A673 (cell line): ENCODE measurements at regions not wholly inside any gene's neighbourhood (a gene's known extent, or its start where the extent isn't known, plus 50 kb on each side); places are given as distances from the start of the nearest gene placed in this dataset.
"Not testable (repeated sequence)": the region's sequence is repeated elsewhere in the genome, so short reads cannot be mapped to it uniquely, and the experiment has no call there.

Experiments used
- BruUV-seq: library from RNA; stranded (reverse); fragments of 400-500 nt; replicated peaks from 2 replicates; lab custom pipeline; 2021; lab: Mats Ljungman, UMichigan
- CTCF ChIA-PET: fragments of 300-600 bp; sonication (Branson Sonifier 250); formaldehyde crosslinking; loops from one replicate; lab custom pipeline; 2022; ENCODE audit warnings: antibody characterized with exemption; lab: Charles Lee
- POLR2A ChIA-PET: fragments of 300-600 bp; sonication (Branson Sonifier 250); formaldehyde crosslinking; loops from one replicate; lab custom pipeline; 2022; ENCODE audit warnings: antibody characterized with exemption; ENCODE audit not compliant: low non-redundant PET; lab: Charles Lee
- DNase-seq: peaks from one replicate; pipeline ENCODE4 v3.0.0-alpha.2; 2015; ENCODE audit warnings: low spot score
- H3K27ac ChIP-seq: fragments of 200-600 bp; sonication (generic); 2 replicates; pipeline ENCODE4 v1.5.1; 2016; ENCODE audit warnings: mixed run types, low read depth, mild to moderate bottlenecking, mixed read lengths, antibody characterized with exemption, low read length; ENCODE audit not compliant: poor library complexity, severe bottlenecking
- H3K27me3 ChIP-seq: fragments of 200-600 bp; sonication (generic); replicated peaks from 2 replicates; pipeline ENCODE4 v1.6.1; 2017; ENCODE audit warnings: mixed run types, low read depth, mild to moderate bottlenecking, mixed read lengths, antibody characterized with exemption, low read length; ENCODE audit not compliant: insufficient read depth, poor library complexity
- H3K36me3 ChIP-seq: fragments of 200-600 bp; sonication (generic); 2 replicates; pipeline ENCODE4 v1.6.1; 2016; ENCODE audit warnings: mixed run types, mild to moderate bottlenecking, mixed read lengths, antibody characterized with exemption, low read length; ENCODE audit not compliant: insufficient read depth, poor library complexity, severe bottlenecking
- H3K4me1 ChIP-seq: fragments of 200-600 bp; sonication (generic); 2 replicates; pipeline ENCODE4 v1.6.1; 2017; ENCODE audit warnings: mixed run types, mild to moderate bottlenecking, mixed read lengths, antibody characterized with exemption, low read length; ENCODE audit not compliant: insufficient read depth, poor library complexity, severe bottlenecking
- H3K4me3 ChIP-seq: fragments of 200-600 bp; sonication (generic); 2 replicates; pipeline ENCODE4 v1.5.1; 2016; ENCODE audit warnings: low read depth, mixed run types, mild to moderate bottlenecking, mixed read lengths, low read length; ENCODE audit not compliant: poor library complexity, severe bottlenecking
- H3K9me3 ChIP-seq: fragments of 200-600 bp; sonication (generic); 2 replicates; pipeline ENCODE4 v1.6.1; 2016; ENCODE audit warnings: mixed run types, low read depth, mild to moderate bottlenecking, mixed read lengths, antibody characterized with exemption, low read length; ENCODE audit not compliant: poor library complexity, severe bottlenecking
- EZH2 ChIP-seq: fragments of 200-600 bp; sonication (generic); IDR thresholded peaks from 2 replicates; pipeline ENCODE4 v1.6.1; 2017; ENCODE audit warnings: borderline replicate concordance, low read depth, mild to moderate bottlenecking, mixed read lengths, antibody characterized with exemption, low read length; ENCODE audit not compliant: poor library complexity, severe bottlenecking
- intact Hi-C: fragments of 100-400 bp; cut with micrococcal nuclease; formaldehyde crosslinking; loops from one replicate; pipeline ENCODE4 v1.10.0; 2022; ENCODE audit not compliant: unreplicated experiment
- TF ChIP-seq, protein P1 (sequence below): fragments of 300-800, 200-600 bp; sonication (generic); conservative IDR thresholded peaks from 2 replicates; pipeline ENCODE4 v1.5.1; 2017; ENCODE audit warnings: low read depth, mild to moderate bottlenecking, antibody characterized with exemption, low read length, moderate library complexity, mixed read lengths

- DNase-seq, result no peak
- Histone ChIP-seq H3K4me3 (no peak overlapping the region), H3K27ac (no peak overlapping the region), H3K36me3 (no peaks in the 10 kb centered on the region), H3K27me3 (no peaks in the 10 kb centered on the region), H3K9me3 (no peaks in the 10 kb centered on the region), H3K4me1 (no peaks in the 10 kb centered on the region)
- POLR2A ChIA-PET, result no interaction called here
- no TSS peak for BruUV-seq
- TF ChIP-seq EZH2, result no peak
- TF ChIP-seq, protein P1, sequence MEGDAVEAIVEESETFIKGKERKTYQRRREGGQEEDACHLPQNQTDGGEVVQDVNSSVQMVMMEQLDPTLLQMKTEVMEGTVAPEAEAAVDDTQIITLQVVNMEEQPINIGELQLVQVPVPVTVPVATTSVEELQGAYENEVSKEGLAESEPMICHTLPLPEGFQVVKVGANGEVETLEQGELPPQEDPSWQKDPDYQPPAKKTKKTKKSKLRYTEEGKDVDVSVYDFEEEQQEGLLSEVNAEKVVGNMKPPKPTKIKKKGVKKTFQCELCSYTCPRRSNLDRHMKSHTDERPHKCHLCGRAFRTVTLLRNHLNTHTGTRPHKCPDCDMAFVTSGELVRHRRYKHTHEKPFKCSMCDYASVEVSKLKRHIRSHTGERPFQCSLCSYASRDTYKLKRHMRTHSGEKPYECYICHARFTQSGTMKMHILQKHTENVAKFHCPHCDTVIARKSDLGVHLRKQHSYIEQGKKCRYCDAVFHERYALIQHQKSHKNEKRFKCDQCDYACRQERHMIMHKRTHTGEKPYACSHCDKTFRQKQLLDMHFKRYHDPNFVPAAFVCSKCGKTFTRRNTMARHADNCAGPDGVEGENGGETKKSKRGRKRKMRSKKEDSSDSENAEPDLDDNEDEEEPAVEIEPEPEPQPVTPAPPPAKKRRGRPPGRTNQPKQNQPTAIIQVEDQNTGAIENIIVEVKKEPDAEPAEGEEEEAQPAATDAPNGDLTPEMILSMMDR, result no peak
- CTCF ChIA-PET, result no interaction called here
- intact Hi-C loops, result no loop called here
Observed at GRCh38 chr2:207372483-207372882, 157.3 kb upstream of the CREB1 start.

- no peak overlapping the region for H3K27ac ChIP-seq
- DNase-seq, result no peak
- BruUV-seq, result no TSS peak
- POLR2A ChIA-PET, result no interaction called here
- CTCF ChIA-PET, result no interaction called here
- no peak overlapping the region for H3K4me3 ChIP-seq
- no peaks in the 10 kb centered on the region for H3K9me3 ChIP-seq
- H3K4me1 ChIP-seq, result no peaks in the 10 kb centered on the region
- intact Hi-C loops, result no loop called here
- H3K36me3 ChIP-seq, result no peaks in the 10 kb centered on the region
- TF ChIP-seq, protein P1, result no peak
- TF ChIP-seq EZH2, result no peak
- no peaks in the 10 kb centered on the region for H3K27me3 ChIP-seq
Observed at GRCh38 chr2:207375207-207375875, 154.4 kb upstream of the CREB1 start.

- POLR2A ChIA-PET, CTCF ChIA-PET, BruUV-seq: not testable (repeated sequence)
Observed at GRCh38 chr2:207378620-207379019, 151.1 kb upstream of the CREB1 start.

GRCh38 chr2:207385076-207385475 lies 144.7 kb upstream of the CREB1 start:
- Histone ChIP-seq H3K36me3 (no peaks in the 10 kb centered on the region), H3K9me3 (peaks cover 7% of the 10 kb centered on the region), H3K27me3 (no peaks in the 10 kb centered on the region), H3K4me1 (no peaks in the 10 kb centered on the region), H3K4me3 (no peak overlapping the region), H3K27ac (no peak overlapping the region)
- BruUV-seq, result no TSS peak
- DNase-seq, result peak; percentile 36
- intact Hi-C loops, result no loop called here
- ChIA-PET POLR2A (no interaction called here), CTCF (no interaction called here)
- TF ChIP-seq, protein P1, result no peak
- TF ChIP-seq EZH2, result no peak

More at GRCh38 chr2:207378620-207379019, 151.1 kb upstream of the CREB1 start:
- H3K4me1 ChIP-seq, H3K36me3 ChIP-seq, H3K9me3 ChIP-seq, DNase-seq, H3K27ac ChIP-seq, H3K4me3 ChIP-seq, intact Hi-C loops, H3K27me3 ChIP-seq: not testable (repeated sequence)
